ENCODE measurements at regions not wholly inside any gene's neighbourhood (a gene's known extent, or its start where the extent isn't known, plus 50 kb on each side); places are given as distances from the start of the nearest gene placed in this dataset.

GRCh38 chr13:50127726-50128291 is 112.6 kb downstream of the KCNRG start:
- TF ChIP-seq SPI1 (IDR thresholded peaks at IDR 0.05; ENCODE audit: low read depth, low read length) (no peak), PAX5 (IDR thresholded peaks at IDR 0.05; ENCODE audit: insufficient read depth, low read length, severe bottlenecking) (no peak), TAF1 (IDR thresholded peaks at IDR 0.05; ENCODE audit: low read depth, low read length) (no peak), POU2F2 (IDR thresholded peaks at IDR 0.05; ENCODE audit: low read depth, low read length) (no peak), POLR2A (IDR thresholded peaks at IDR 0.05; ENCODE audit: low read depth, low read length) (no peak), POLR2AphosphoS5 (IDR thresholded peaks at IDR 0.05; ENCODE audit: low read depth, low read length) (no peak)
- FAIRE-seq, result no peak
- DNase-seq (ENCODE audit: insufficient read length, low spot score), result no peak

- TF ChIP-seq SPI1 (IDR thresholded peaks at IDR 0.05; ENCODE audit: low read depth, low read length) (no peak), PAX5 (IDR thresholded peaks at IDR 0.05; ENCODE audit: insufficient read depth, low read length, severe bottlenecking) (no peak)
- FAIRE-seq (no peak), DNase-seq (ENCODE audit: insufficient read length, low spot score) (peak; percentile 22)
Observed at GRCh38 chr13:50128428-50128931, 113.2 kb downstream of the KCNRG start.

GRCh38 chr13:50129081-50129705 is 113.9 kb downstream of the KCNRG start:
- no peak for TF ChIP-seq POU2F2 (IDR thresholded peaks at IDR 0.05; ENCODE audit: low read depth, low read length)
- peak; percentile 46; the same call in 1 of the 2 replicates for TF ChIP-seq SPI1 (IDR thresholded peaks at IDR 0.05; ENCODE audit: low read depth, low read length)
- no peak for FAIRE-seq
- DNase-seq (ENCODE audit: insufficient read length, low spot score), result no peak

GRCh38 chr13:50129706-50130122 is 114.5 kb downstream of the KCNRG start:
- no peak for FAIRE-seq

GRCh38 chr13:50130123-50130946 is 115.1 kb downstream of the KCNRG start:
- DNase-seq (ENCODE audit: insufficient read length, low spot score) (no peak), FAIRE-seq (no peak)
- TF ChIP-seq PAX5 (IDR thresholded peaks at IDR 0.05; ENCODE audit: insufficient read depth, low read length, severe bottlenecking) (no peak), POU2F2 (IDR thresholded peaks at IDR 0.05; ENCODE audit: low read depth, low read length) (no peak), POLR2A (IDR thresholded peaks at IDR 0.05; ENCODE audit: low read depth, low read length) (no peak), POLR2AphosphoS5 (IDR thresholded peaks at IDR 0.05; ENCODE audit: low read depth, low read length) (no peak), TAF1 (IDR thresholded peaks at IDR 0.05; ENCODE audit: low read depth, low read length) (no peak), SPI1 (IDR thresholded peaks at IDR 0.05; ENCODE audit: low read depth, low read length) (no peak)

More at GRCh38 chr13:50129706-50130122, 114.5 kb downstream of the KCNRG start:
- DNase-seq (ENCODE audit: insufficient read length, low spot score), result no peak
- no peak for TF ChIP-seq POLR2A (IDR thresholded peaks at IDR 0.05; ENCODE audit: low read depth, low read length)
- no peak for TF ChIP-seq SPI1 (IDR thresholded peaks at IDR 0.05; ENCODE audit: low read depth, low read length)

- FAIRE-seq, result peak; percentile 45
Observed at GRCh38 chr13:50131920-50132903, 117.0 kb downstream of the KCNRG start.

GRCh38 chr13:50132904-50133357 is 117.7 kb downstream of the KCNRG start:
- DNase-seq (ENCODE audit: insufficient read length, low spot score), result no peak
- no peak for FAIRE-seq

More at GRCh38 chr13:50131920-50132903, 117.0 kb downstream of the KCNRG start:
- DNase-seq (ENCODE audit: insufficient read length, low spot score), result no peak
- TF ChIP-seq POLR2AphosphoS5 (IDR thresholded peaks at IDR 0.05; ENCODE audit: low read depth, low read length) (no peak), SPI1 (IDR thresholded peaks at IDR 0.05; ENCODE audit: low read depth, low read length) (no peak)

GRCh38 chr13:50133358-50133953 is 118.2 kb downstream of the KCNRG start:
- TF ChIP-seq PAX5 (IDR thresholded peaks at IDR 0.05; ENCODE audit: insufficient read depth, low read length, severe bottlenecking) (no peak), POU2F2 (IDR thresholded peaks at IDR 0.05; ENCODE audit: low read depth, low read length) (no peak), POLR2AphosphoS5 (IDR thresholded peaks at IDR 0.05; ENCODE audit: low read depth, low read length) (no peak), SPI1 (IDR thresholded peaks at IDR 0.05; ENCODE audit: low read depth, low read length) (no peak), POLR2A (IDR thresholded peaks at IDR 0.05; ENCODE audit: low read depth, low read length) (no peak), TAF1 (IDR thresholded peaks at IDR 0.05; ENCODE audit: low read depth, low read length) (no peak)
- DNase-seq (ENCODE audit: insufficient read length, low spot score), result no peak
- no peak for FAIRE-seq

More at GRCh38 chr13:50132904-50133357, 117.7 kb downstream of the KCNRG start:
- TF ChIP-seq PAX5 (IDR thresholded peaks at IDR 0.05; ENCODE audit: insufficient read depth, low read length, severe bottlenecking), result no peak

- TF ChIP-seq SPI1 (IDR thresholded peaks at IDR 0.05; ENCODE audit: low read depth, low read length) (no peak), POLR2AphosphoS5 (IDR thresholded peaks at IDR 0.05; ENCODE audit: low read depth, low read length) (no peak), PAX5 (IDR thresholded peaks at IDR 0.05; ENCODE audit: insufficient read depth, low read length, severe bottlenecking) (no peak), TAF1 (IDR thresholded peaks at IDR 0.05; ENCODE audit: low read depth, low read length) (no peak), POU2F2 (IDR thresholded peaks at IDR 0.05; ENCODE audit: low read depth, low read length) (no peak)
- no peak for FAIRE-seq
- no peak for DNase-seq (ENCODE audit: insufficient read length, low spot score)
Observed at GRCh38 chr13:50136226-50136625, 121.0 kb downstream of the KCNRG start.

Data from GM12891 (cell line).